Activated naive CD8-positive, alpha-beta T cell treated with anti-CD3 and anti-CD28 coated beads, Interleukin-2, amount 10 ng/mL, durations not matched to agents 7 days and 5 days (primary cell): ENCODE measurements at regions not wholly inside any gene's neighbourhood (a gene's known extent, or its start where the extent isn't known, plus 50 kb on each side); places are given as distances from the start of the nearest gene placed in this dataset.

Source experiments
- ATAC-seq: fragments of 150-1000 bp; cut with Tn5 transposase; one replicate; pipeline ENCODE4 v1.10.0; 2021; ENCODE audit warnings: low read depth, moderate library complexity
- POLR2A ChIA-PET: fragments of 350-600 bp; sonication (Branson Sonifier 250); formaldehyde crosslinking; loops from one replicate; lab custom pipeline; 2021; ENCODE audit warnings: antibody characterized with exemption; lab: Charles Lee
- DNase-seq: peaks from one replicate; pipeline ENCODE4 v3.0.0; 2021
- H3K27ac Mint-ChIP-seq: one replicate; pipeline ENCODE4 v1.8.0; 2022; ENCODE audit warnings: mild to moderate bottlenecking, mixed read lengths
- H3K27me3 Mint-ChIP-seq: one replicate; pipeline ENCODE4 v1.8.0; 2022; ENCODE audit warnings: mild to moderate bottlenecking, moderate library complexity, mixed read lengths
- H3K36me3 Mint-ChIP-seq: one replicate; pipeline ENCODE4 v1.8.0; 2021; ENCODE audit warnings: mild to moderate bottlenecking, mixed read lengths
- H3K4me1 Mint-ChIP-seq: one replicate; pipeline ENCODE4 v1.8.0; 2021; ENCODE audit warnings: mixed read lengths
- H3K4me3 Mint-ChIP-seq: one replicate; pipeline ENCODE4 v1.8.0; 2022; ENCODE audit warnings: mild to moderate bottlenecking, moderate library complexity, mixed read lengths
- H3K9me3 Mint-ChIP-seq: one replicate; pipeline ENCODE4 v1.8.0; 2021; ENCODE audit warnings: mixed read lengths

- DNase-seq: no peak
- Mint-ChIP-seq H3K27me3 (peaks cover 8% of the 10 kb centered on the region), H3K36me3 (no peaks in the 10 kb centered on the region), H3K4me1 (no peaks in the 10 kb centered on the region), H3K9me3 (no peaks in the 10 kb centered on the region), H3K27ac (no peak overlapping the region), H3K4me3 (no peak overlapping the region)
- POLR2A ChIA-PET: no interaction called here
- ATAC-seq: no peak
These were observed 244.6 kb upstream of the FOXQ1 start for GRCh38 chr6:1067346-1067745.

GRCh38 chr6:1066449-1067090, 245.3 kb upstream of the FOXQ1 start:
- Mint-ChIP-seq H3K9me3 (no peaks in the 10 kb centered on the region), H3K4me3 (no peak overlapping the region), H3K4me1 (no peaks in the 10 kb centered on the region), H3K27me3 (peaks cover 12% of the 10 kb centered on the region), H3K36me3 (no peaks in the 10 kb centered on the region), H3K27ac (no peak overlapping the region)
- POLR2A ChIA-PET: no interaction called here
- ATAC-seq: no peak
- no peak for DNase-seq

GRCh38 chr6:1065986-1066385, 245.9 kb upstream of the FOXQ1 start:
- Mint-ChIP-seq H3K27ac (no peak overlapping the region), H3K9me3 (no peaks in the 10 kb centered on the region), H3K4me1 (no peaks in the 10 kb centered on the region), H3K27me3 (peaks cover 12% of the 10 kb centered on the region), H3K36me3 (no peaks in the 10 kb centered on the region), H3K4me3 (no peak overlapping the region)
- POLR2A ChIA-PET: no interaction called here
- DNase-seq (no peak), ATAC-seq (no peak)

GRCh38 chr6:1063671-1064355, 248.1 kb upstream of the FOXQ1 start:
- H3K27ac Mint-ChIP-seq: no peak overlapping the region
- no peak for DNase-seq

GRCh38 chr6:1062786-1063545, 248.9 kb upstream of the FOXQ1 start:
- Mint-ChIP-seq H3K9me3 (no peaks in the 10 kb centered on the region), H3K4me1 (no peaks in the 10 kb centered on the region), H3K4me3 (no peak overlapping the region), H3K27ac (no peak overlapping the region), H3K36me3 (no peaks in the 10 kb centered on the region), H3K27me3 (peaks cover 6% of the 10 kb centered on the region)
- POLR2A ChIA-PET: no interaction called here
- DNase-seq (no peak), ATAC-seq (no peak)

More at GRCh38 chr6:1063671-1064355, 248.1 kb upstream of the FOXQ1 start:
- no peaks in the 10 kb centered on the region for H3K4me1 Mint-ChIP-seq
- POLR2A ChIA-PET: no interaction called here
- ATAC-seq: no peak
- H3K27me3 Mint-ChIP-seq: peaks cover 8% of the 10 kb centered on the region
- no peaks in the 10 kb centered on the region for H3K36me3 Mint-ChIP-seq
- H3K9me3 Mint-ChIP-seq: no peaks in the 10 kb centered on the region
- H3K4me3 Mint-ChIP-seq: no peak overlapping the region

- DNase-seq (no peak), ATAC-seq (no peak)
- no peaks in the 10 kb centered on the region for H3K9me3 Mint-ChIP-seq
- H3K36me3 Mint-ChIP-seq: no peaks in the 10 kb centered on the region
- H3K27me3 Mint-ChIP-seq: peaks cover 6% of the 10 kb centered on the region
- H3K4me1 Mint-ChIP-seq: no peaks in the 10 kb centered on the region
- POLR2A ChIA-PET: no interaction called here
- no peak overlapping the region for H3K27ac Mint-ChIP-seq
- H3K4me3 Mint-ChIP-seq: no peak overlapping the region
These were observed 252.3 kb upstream of the FOXQ1 start for GRCh38 chr6:1059596-1059995.

- ATAC-seq (no peak), DNase-seq (no peak)
- Mint-ChIP-seq H3K27ac (no peak overlapping the region), H3K4me1 (no peaks in the 10 kb centered on the region), H3K36me3 (no peaks in the 10 kb centered on the region), H3K4me3 (no peak overlapping the region), H3K27me3 (peaks cover 6% of the 10 kb centered on the region), H3K9me3 (no peaks in the 10 kb centered on the region)
- POLR2A ChIA-PET: no interaction called here
These were observed 254.3 kb upstream of the FOXQ1 start for GRCh38 chr6:1057490-1058135.

GRCh38 chr6:1055015-1055921, 256.6 kb upstream of the FOXQ1 start:
- ATAC-seq: no peak
- H3K9me3 Mint-ChIP-seq: no peaks in the 10 kb centered on the region
- no peaks in the 10 kb centered on the region for H3K4me1 Mint-ChIP-seq
- no peak for DNase-seq
- H3K27me3 Mint-ChIP-seq: peaks cover 2% of the 10 kb centered on the region
- no peak overlapping the region for H3K4me3 Mint-ChIP-seq
- H3K36me3 Mint-ChIP-seq: no peaks in the 10 kb centered on the region
- POLR2A ChIA-PET: no interaction called here
- H3K27ac Mint-ChIP-seq: no peak overlapping the region

- DNase-seq: no peak
- H3K4me3 Mint-ChIP-seq: no peak overlapping the region
- no peaks in the 10 kb centered on the region for H3K36me3 Mint-ChIP-seq
- POLR2A ChIA-PET: no interaction called here
- no peaks in the 10 kb centered on the region for H3K9me3 Mint-ChIP-seq
- ATAC-seq: no peak
- H3K27me3 Mint-ChIP-seq: peaks cover 2% of the 10 kb centered on the region
- H3K27ac Mint-ChIP-seq: no peak overlapping the region
- H3K4me1 Mint-ChIP-seq: no peaks in the 10 kb centered on the region
These were observed 257.3 kb upstream of the FOXQ1 start for GRCh38 chr6:1054653-1055014.

- POLR2A ChIA-PET: no interaction called here
- Mint-ChIP-seq H3K9me3 (no peaks in the 10 kb centered on the region), H3K27me3 (no peaks in the 10 kb centered on the region), H3K27ac (no peak overlapping the region), H3K4me3 (no peak overlapping the region), H3K36me3 (no peaks in the 10 kb centered on the region), H3K4me1 (no peaks in the 10 kb centered on the region)
- DNase-seq (no peak), ATAC-seq (no peak)
These were observed 258.3 kb upstream of the FOXQ1 start for GRCh38 chr6:1053586-1053985.

- no peak overlapping the region for H3K4me3 Mint-ChIP-seq
- H3K27me3 Mint-ChIP-seq: peaks cover 7% of the 10 kb centered on the region
These were observed 259.6 kb upstream of the FOXQ1 start for GRCh38 chr6:1052262-1052661.

GRCh38 chr6:1049900-1050299, 262.0 kb upstream of the FOXQ1 start:
- Mint-ChIP-seq H3K4me3 (no peak overlapping the region), H3K27ac (no peak overlapping the region), H3K4me1 (peaks cover 2% of the 10 kb centered on the region), H3K27me3 (peaks cover 11% of the 10 kb centered on the region), H3K9me3 (no peaks in the 10 kb centered on the region), H3K36me3 (no peaks in the 10 kb centered on the region)
- POLR2A ChIA-PET: no interaction called here
- DNase-seq: no peak
- ATAC-seq: no peak

More at GRCh38 chr6:1052262-1052661, 259.6 kb upstream of the FOXQ1 start:
- Mint-ChIP-seq H3K9me3 (no peaks in the 10 kb centered on the region), H3K4me1 (peaks cover 2% of the 10 kb centered on the region), H3K36me3 (no peaks in the 10 kb centered on the region), H3K27ac (no peak overlapping the region)
- no peak for DNase-seq
- no peak for ATAC-seq
- POLR2A ChIA-PET: no interaction called here

GRCh38 chr6:1049170-1049569, 262.7 kb upstream of the FOXQ1 start:
- DNase-seq: no peak
- Mint-ChIP-seq H3K27me3 (peaks cover 11% of the 10 kb centered on the region), H3K36me3 (no peaks in the 10 kb centered on the region), H3K9me3 (no peaks in the 10 kb centered on the region), H3K27ac (no peak overlapping the region), H3K4me3 (no peak overlapping the region), H3K4me1 (peaks cover 2% of the 10 kb centered on the region)
- POLR2A ChIA-PET: no interaction called here
- no peak for ATAC-seq
